ENCODE measurements at regions not wholly inside any gene's neighbourhood (a gene's known extent, or its start where the extent isn't known, plus 50 kb on each side); places are given as distances from the start of the nearest gene placed in this dataset.
"Not testable (repeated sequence)": the region's sequence is repeated elsewhere in the genome, so short reads cannot be mapped to it uniquely, and the experiment has no call there.

GRCh38 chr5:82967072-82967471 is 110.1 kb downstream of the TMEM167A start:
- Histone ChIP-seq H3K4me2 (ENCODE audit: insufficient read depth, low read length) (no peak overlapping the region), H3K27ac (ENCODE audit: low read length) (no peak overlapping the region), H2AFZ (ENCODE audit: low read depth, low read length) (no peak overlapping the region), H3K79me2 (ENCODE audit: insufficient read depth, low read length) (no peaks in the 10 kb centered on the region), H3K36me3 (ENCODE audit: insufficient read depth, low read length) (no peaks in the 10 kb centered on the region), H3K9ac (ENCODE audit: low read depth, low read length) (no peak overlapping the region), H3K9me3 (ENCODE audit: insufficient read depth, low read length, severe bottlenecking) (peaks cover 2% of the 10 kb centered on the region), H4K20me1 (ENCODE audit: insufficient read depth, low read length) (no peaks in the 10 kb centered on the region), H3K4me1 (ENCODE audit: insufficient read depth, low read length) (peaks cover 8% of the 10 kb centered on the region), H3K4me3 (ENCODE audit: low read depth in 1 of 2, low read length in 2 of 2) (no peak overlapping the region), H3K27me3 (ENCODE audit: insufficient read depth, low read length, poor library complexity) (no peaks in the 10 kb centered on the region)
- TF ChIP-seq CTCF (IDR thresholded peaks at IDR 0.05; ENCODE audit: borderline replicate concordance, extremely low read depth, low read length, poor library complexity, severe bottlenecking) (no peak), EZH2 (IDR thresholded peaks at IDR 0.05; ENCODE audit: borderline replicate concordance, low read depth, low read length, severe bottlenecking) (no peak)
- DNase-seq: no peak
- ATAC-seq (ENCODE audit: insufficient read depth, low read depth): no peak

GRCh38 chr5:82959466-82959865 is 117.7 kb downstream of the TMEM167A start:
- Histone ChIP-seq H3K9me3 (ENCODE audit: insufficient read depth, low read length, severe bottlenecking) (peaks cover 8% of the 10 kb centered on the region), H4K20me1 (ENCODE audit: insufficient read depth, low read length) (no peaks in the 10 kb centered on the region), H2AFZ (ENCODE audit: low read depth, low read length) (no peak overlapping the region), H3K4me2 (ENCODE audit: insufficient read depth, low read length) (no peak overlapping the region), H3K79me2 (ENCODE audit: insufficient read depth, low read length) (no peaks in the 10 kb centered on the region), H3K4me3 (ENCODE audit: low read depth in 1 of 2, low read length in 2 of 2) (no peak overlapping the region), H3K36me3 (ENCODE audit: insufficient read depth, low read length) (no peaks in the 10 kb centered on the region), H3K27ac (ENCODE audit: low read length) (no peak overlapping the region), H3K27me3 (ENCODE audit: insufficient read depth, low read length, poor library complexity) (no peaks in the 10 kb centered on the region), H3K9ac (ENCODE audit: low read depth, low read length) (no peak overlapping the region), H3K4me1 (ENCODE audit: insufficient read depth, low read length) (no peaks in the 10 kb centered on the region)
- no peak for TF ChIP-seq EZH2 (IDR thresholded peaks at IDR 0.05; ENCODE audit: borderline replicate concordance, low read depth, low read length, severe bottlenecking)
- TF ChIP-seq CTCF (IDR thresholded peaks at IDR 0.05; ENCODE audit: borderline replicate concordance, extremely low read depth, low read length, poor library complexity, severe bottlenecking): no peak
- DNase-seq: no peak
- ATAC-seq (ENCODE audit: insufficient read depth, low read depth): no peak

- Histone ChIP-seq H3K4me3 (ENCODE audit: low read depth in 1 of 2, low read length in 2 of 2) (no peak overlapping the region), H3K36me3 (ENCODE audit: insufficient read depth, low read length) (no peaks in the 10 kb centered on the region), H2AFZ (ENCODE audit: low read depth, low read length) (no peak overlapping the region), H3K79me2 (ENCODE audit: insufficient read depth, low read length) (no peaks in the 10 kb centered on the region), H3K27ac (ENCODE audit: low read length) (no peak overlapping the region), H3K9ac (ENCODE audit: low read depth, low read length) (no peak overlapping the region), H3K27me3 (ENCODE audit: insufficient read depth, low read length, poor library complexity) (no peaks in the 10 kb centered on the region), H3K4me1 (ENCODE audit: insufficient read depth, low read length) (no peaks in the 10 kb centered on the region), H4K20me1 (ENCODE audit: insufficient read depth, low read length) (no peaks in the 10 kb centered on the region), H3K9me3 (ENCODE audit: insufficient read depth, low read length, severe bottlenecking) (peaks cover 8% of the 10 kb centered on the region), H3K4me2 (ENCODE audit: insufficient read depth, low read length) (no peak overlapping the region)
- TF ChIP-seq CTCF (IDR thresholded peaks at IDR 0.05; ENCODE audit: borderline replicate concordance, extremely low read depth, low read length, poor library complexity, severe bottlenecking): no peak
- TF ChIP-seq EZH2 (IDR thresholded peaks at IDR 0.05; ENCODE audit: borderline replicate concordance, low read depth, low read length, severe bottlenecking): no peak
- DNase-seq (no peak), ATAC-seq (ENCODE audit: insufficient read depth, low read depth) (no peak)
Observed at GRCh38 chr5:82956600-82956999, 120.6 kb downstream of the TMEM167A start.

- Histone ChIP-seq H3K79me2 (ENCODE audit: insufficient read depth, low read length) (no peaks in the 10 kb centered on the region), H3K27me3 (ENCODE audit: insufficient read depth, low read length, poor library complexity) (no peaks in the 10 kb centered on the region), H3K9ac (ENCODE audit: low read depth, low read length) (no peak overlapping the region), H3K27ac (ENCODE audit: low read length) (no peak overlapping the region), H3K4me2 (ENCODE audit: insufficient read depth, low read length) (no peak overlapping the region), H3K4me3 (ENCODE audit: low read depth in 1 of 2, low read length in 2 of 2) (no peak overlapping the region), H3K36me3 (ENCODE audit: insufficient read depth, low read length) (no peaks in the 10 kb centered on the region), H2AFZ (ENCODE audit: low read depth, low read length) (no peak overlapping the region), H3K9me3 (ENCODE audit: insufficient read depth, low read length, severe bottlenecking) (peaks cover 8% of the 10 kb centered on the region), H4K20me1 (ENCODE audit: insufficient read depth, low read length) (no peaks in the 10 kb centered on the region), H3K4me1 (ENCODE audit: insufficient read depth, low read length) (no peaks in the 10 kb centered on the region)
- DNase-seq: no peak
- TF ChIP-seq CTCF (IDR thresholded peaks at IDR 0.05; ENCODE audit: borderline replicate concordance, extremely low read depth, low read length, poor library complexity, severe bottlenecking): no peak
- no peak for TF ChIP-seq EZH2 (IDR thresholded peaks at IDR 0.05; ENCODE audit: borderline replicate concordance, low read depth, low read length, severe bottlenecking)
- no peak for ATAC-seq (ENCODE audit: insufficient read depth, low read depth)
Observed at GRCh38 chr5:82952326-82952725, 124.9 kb downstream of the TMEM167A start.

GRCh38 chr5:82944267-82944666 is 132.9 kb downstream of the TMEM167A start:
- H3K9ac ChIP-seq (ENCODE audit: low read depth, low read length); DNase-seq; H3K27ac ChIP-seq (ENCODE audit: low read length); H3K36me3 ChIP-seq (ENCODE audit: insufficient read depth, low read length); H2AFZ ChIP-seq (ENCODE audit: low read depth, low read length); H3K9me3 ChIP-seq (ENCODE audit: insufficient read depth, low read length, severe bottlenecking); H3K27me3 ChIP-seq (ENCODE audit: insufficient read depth, low read length, poor library complexity); ATAC-seq (ENCODE audit: insufficient read depth, low read depth); H3K4me2 ChIP-seq (ENCODE audit: insufficient read depth, low read length); H4K20me1 ChIP-seq (ENCODE audit: insufficient read depth, low read length); H3K4me3 ChIP-seq (ENCODE audit: low read depth in 1 of 2, low read length in 2 of 2); H3K79me2 ChIP-seq (ENCODE audit: insufficient read depth, low read length): not testable (repeated sequence)
- peaks cover 32% of the 10 kb centered on the region for H3K4me1 ChIP-seq (ENCODE audit: insufficient read depth, low read length)

Measured in DND-41 (cell line).